IPS DF 19.7 (cell line): ENCODE measurements at regions not wholly inside any gene's neighbourhood (a gene's known extent, or its start where the extent isn't known, plus 50 kb on each side); places are given as distances from the start of the nearest gene placed in this dataset.
"Not testable (repeated sequence)": the region's sequence is repeated elsewhere in the genome, so short reads cannot be mapped to it uniquely, and the experiment has no call there.

Experiments used
- DNase-seq: peaks from one replicate; pipeline ENCODE4 v3.0.0-alpha.2; 2013; ENCODE audit warnings: low read depth, low spot score

DNA sequence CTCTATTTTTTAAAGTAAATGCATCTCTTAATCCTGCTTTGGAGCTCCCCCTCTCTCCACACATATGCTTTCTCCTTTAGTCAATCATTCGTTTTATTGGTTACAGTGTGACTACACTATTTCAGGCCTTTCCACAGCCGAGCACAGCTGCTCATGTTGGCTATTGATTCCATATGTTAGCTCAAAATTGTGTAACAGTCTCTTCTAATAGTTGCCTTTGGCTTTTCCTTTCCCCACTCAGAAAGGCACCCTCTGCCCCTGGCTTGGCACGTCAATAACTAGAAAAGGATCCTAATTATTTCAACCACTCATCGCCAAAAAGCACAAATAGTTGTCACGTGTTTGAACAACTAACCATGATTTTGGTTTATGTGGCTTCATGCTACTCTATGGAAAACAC is 410.3 kb upstream of the SLC35B3 start:
- DNase-seq: no peak

DNA sequence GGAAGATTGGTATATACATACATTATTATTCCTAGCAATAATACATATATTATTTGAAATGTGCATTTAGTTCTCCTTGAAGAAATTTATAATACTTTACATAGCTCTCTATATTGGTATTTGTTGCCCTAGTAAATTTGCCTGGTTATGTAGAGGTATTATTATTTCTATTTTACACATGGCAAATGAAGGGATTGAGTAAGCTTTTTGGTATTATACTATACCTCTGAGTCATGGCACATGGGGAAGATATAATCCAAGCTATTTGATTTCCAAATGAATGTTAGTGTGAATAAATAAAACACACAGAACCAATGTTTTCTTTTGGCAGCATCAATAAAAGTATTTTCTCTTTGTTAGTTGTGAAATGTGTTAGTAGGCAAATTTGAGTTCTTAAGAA is 409.6 kb upstream of the SLC35B3 start:
- no peak for DNase-seq

DNA sequence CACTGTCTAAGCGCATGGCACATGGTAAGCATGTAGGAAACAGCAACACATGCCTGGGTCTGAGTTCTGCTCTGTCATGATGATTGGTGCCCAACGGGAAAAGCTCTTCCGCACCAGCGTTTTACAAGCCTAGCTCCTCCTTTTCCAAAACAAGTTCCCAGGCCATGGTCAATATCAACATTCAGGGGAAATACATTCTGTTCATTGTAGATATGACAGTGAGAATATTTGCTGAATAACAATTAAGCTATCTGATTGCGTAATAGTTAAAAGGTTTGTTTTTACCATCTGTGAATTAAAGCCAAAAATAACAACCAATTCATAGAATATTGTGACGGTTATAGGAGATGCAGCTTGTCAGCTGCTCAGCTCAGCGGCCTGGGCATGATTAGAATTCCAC is 404.3 kb upstream of the SLC35B3 start:
- DNase-seq: no peak

DNA sequence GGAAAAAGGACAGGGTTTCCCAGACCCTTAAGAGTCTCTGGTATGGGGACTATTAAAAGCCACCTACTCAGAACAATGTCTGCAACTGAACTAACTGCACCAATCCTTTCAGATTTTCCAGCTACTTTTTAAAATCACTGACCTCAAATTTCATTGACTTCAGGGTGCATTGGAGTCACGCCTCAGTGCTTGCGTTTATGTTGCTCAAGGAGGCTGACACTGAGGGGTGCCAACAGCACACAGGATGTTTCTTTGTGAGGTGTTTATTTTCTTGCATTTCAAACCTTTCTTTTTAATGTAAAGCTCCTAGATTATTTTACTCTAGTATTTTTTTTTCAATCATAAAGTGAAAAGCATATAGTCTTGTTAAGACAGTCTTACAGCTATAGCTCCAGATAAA is 402.0 kb upstream of the SLC35B3 start:
- DNase-seq: no peak

DNA sequence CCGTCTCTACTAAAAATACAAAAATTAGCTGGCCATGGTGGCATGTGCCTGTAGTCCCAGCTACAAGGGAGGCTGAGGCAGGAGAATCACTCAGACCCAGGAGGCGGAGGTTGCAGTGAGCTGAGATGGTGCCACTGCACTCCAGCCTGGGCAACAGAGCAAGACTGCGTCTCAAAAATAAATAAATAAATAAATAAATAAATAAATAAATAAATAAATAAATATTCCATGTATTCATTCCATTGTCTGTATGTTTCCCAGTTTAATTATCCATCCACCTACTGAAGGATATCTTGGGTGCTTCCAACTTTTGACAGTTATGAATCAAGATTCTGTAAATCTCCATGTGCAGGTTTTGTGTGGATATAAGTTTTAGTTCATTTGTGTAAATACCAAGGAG is 397.4 kb upstream of the SLC35B3 start:
- not testable (repeated sequence) for DNase-seq

DNA sequence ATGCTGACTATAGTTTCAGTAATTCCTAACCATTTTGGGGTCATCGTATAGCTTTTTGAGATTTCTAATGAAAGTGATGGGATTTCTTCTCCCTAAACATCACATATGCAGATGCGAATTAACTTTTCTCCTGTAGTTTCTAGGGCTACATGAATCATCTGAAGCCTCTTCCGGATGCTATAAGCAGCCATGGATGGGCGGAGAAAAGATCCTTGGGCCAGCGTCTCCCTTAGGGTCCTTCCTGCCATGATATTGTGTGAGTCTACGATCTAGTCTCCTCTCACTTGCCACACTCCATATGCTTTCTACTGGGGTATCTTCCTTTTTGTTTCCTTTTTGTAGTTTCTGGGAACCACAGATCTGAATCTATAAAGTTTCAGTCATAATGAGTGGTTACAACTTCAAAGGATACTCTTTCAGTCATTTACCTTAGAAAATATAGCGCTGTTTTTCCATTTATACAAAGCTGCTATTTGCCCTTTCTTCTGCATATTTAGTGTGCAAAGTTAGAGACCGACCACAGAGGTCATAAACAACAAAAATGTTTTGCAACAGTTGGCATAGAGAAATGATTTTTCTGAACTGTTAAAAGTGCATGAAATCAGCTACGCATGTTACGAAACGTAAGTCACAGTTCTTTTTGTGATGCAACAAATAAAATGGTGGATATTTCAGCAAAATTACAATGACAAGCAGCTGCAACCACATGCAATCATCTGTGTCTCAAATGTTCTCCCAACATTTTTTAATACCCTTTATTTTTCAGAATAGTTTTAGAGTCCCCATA is 396.2 kb upstream of the SLC35B3 start:
- no peak for DNase-seq

DNA sequence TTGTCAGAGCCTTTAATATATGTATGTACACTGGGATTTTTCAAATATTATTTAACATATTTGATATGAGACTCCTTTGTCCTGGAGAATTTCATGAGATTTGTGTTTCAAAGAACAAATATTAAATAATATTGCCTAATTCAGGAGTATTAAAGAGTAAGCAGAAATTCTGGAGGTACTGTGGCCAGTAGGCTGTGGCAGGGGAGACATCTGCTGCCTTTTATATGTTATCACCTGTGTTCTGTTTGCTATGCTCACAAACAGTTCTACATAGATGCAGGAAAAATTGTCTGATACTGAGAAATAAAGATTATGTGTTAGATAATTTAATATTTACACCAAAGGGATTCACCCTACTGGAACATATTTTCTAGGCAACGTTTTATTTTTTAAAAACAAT is 395.4 kb upstream of the SLC35B3 start:
- no peak for DNase-seq

DNA sequence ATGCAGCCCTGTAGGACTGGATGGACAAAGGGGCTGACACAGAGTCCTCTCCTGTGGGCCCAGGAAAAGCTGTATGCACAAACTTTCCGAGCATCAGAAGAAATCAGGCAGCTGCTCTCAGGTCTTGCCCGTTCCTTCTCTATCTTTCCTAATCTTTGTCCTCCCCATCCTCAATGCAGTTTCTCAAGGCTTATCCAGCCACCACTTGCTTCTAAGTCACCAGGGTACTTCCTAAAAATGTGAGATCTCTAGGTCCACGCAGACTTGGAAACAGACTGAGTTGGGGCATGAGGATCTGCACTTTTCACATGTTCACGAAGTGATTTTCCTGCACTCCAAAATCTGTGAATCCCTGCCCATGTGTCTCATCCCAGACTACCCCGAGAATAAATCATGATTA is 394.5 kb upstream of the SLC35B3 start:
- DNase-seq: no peak

DNA sequence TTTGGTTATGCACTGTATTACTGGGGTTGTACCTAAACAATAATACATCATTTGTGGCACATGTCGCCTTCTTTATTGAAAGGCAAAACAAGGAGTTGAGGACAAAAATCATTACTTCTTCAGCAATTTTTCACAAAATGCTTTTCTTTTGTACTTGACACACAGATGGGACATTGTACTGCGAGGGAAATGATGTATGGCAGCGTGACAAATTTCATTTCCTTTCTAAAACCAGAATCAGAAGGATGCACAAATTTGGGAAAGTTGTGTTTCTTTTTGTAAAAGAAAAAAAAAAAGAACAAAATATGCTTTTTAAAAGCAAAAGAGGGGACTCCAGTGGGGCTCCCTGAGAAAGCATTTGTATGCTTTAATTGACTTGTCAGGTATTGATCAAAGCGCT is 394.0 kb upstream of the SLC35B3 start:
- DNase-seq: no peak

DNA sequence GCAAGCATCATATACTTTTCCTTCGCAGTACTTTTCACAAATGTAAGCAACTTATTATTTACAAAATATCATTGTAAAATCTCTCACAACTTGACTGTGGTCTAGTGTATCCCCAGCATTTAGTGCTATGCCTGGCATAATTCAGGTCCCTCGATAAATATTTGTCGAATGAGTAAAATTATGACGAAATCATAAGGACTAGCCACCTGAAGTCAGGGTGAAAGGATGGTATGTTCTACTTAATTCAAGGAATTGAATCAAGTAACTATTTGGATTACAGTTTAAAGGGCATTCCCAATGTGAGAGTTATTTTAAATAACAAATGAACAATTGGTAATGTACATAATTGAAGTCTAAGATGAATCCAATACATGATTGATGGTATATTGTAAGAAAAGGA is 393.0 kb upstream of the SLC35B3 start:
- no peak for DNase-seq

DNA sequence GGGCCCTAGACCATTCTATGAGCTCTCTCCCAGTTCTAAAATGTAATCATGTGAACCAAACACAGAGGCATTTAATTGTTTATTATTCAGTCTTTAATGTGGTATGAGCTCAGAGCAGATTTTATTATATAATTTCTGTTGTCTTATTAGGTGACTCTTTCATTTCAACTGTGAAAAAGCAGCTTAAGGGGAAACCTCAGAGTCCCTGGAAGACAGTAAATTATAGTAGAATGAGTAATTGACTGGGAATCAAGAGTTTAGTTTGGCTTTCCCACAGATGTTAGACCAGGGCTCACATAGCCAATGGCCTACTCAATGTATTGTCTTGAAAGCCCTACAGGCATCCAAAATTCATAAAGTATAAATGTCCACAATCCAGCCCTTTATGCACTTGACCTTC is 390.4 kb upstream of the SLC35B3 start:
- no peak for DNase-seq

DNA sequence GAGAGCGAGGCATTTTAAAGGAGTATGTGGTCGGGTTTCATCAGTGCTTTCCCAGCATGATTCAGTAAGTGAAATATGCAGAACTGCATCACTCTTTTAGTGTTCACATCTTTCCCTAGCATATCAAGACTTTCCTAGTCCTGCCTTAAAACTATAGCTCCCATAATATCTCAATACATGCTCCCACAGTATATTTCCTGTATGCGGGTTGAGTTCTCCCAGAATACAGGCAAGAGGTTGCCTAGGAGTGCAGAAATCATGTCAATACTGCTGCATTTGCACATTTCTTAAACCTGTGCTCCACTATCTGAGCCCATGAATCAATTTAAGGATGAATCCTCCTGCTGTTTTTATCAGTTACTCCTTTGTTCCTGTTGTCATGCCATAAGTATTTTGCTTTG is 386.6 kb upstream of the SLC35B3 start:
- no peak for DNase-seq

DNA sequence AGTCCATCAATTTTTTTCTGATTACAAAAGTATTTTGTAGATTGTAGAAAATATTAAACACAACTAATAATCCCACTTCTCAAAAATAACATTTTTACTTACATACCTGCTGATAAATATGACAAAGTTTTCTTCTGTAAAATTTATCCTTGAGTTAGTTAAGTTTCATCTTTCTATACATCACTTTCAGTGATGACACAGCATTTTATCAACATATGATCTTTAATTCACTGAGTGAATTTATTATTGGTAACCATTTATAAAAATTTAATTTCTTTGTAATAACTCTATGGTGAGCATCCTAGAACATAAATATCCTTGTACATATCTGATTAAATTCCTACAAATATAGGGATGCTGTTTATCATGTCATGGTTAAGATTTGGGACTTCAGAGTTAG is 385.0 kb upstream of the SLC35B3 start:
- DNase-seq: no peak

DNA sequence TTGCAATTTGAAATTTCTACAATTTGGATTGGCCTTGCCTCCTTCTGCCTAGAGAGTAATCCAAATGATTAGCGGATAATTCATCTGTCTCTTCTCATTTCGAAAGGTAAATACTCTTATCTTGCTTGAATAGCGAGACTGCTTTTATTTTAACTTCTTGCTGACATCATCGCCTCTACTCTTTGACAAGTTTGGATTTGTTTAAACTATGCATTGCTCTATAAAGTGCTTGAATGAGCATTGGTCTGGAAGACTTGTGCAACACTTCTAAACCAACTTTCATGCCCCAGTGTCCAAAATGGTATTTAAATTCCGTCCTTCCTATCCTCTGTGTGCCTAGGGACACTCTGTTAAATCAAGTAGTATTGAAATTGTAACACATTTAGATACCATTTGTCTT is 384.1 kb upstream of the SLC35B3 start:
- no peak for DNase-seq

DNA sequence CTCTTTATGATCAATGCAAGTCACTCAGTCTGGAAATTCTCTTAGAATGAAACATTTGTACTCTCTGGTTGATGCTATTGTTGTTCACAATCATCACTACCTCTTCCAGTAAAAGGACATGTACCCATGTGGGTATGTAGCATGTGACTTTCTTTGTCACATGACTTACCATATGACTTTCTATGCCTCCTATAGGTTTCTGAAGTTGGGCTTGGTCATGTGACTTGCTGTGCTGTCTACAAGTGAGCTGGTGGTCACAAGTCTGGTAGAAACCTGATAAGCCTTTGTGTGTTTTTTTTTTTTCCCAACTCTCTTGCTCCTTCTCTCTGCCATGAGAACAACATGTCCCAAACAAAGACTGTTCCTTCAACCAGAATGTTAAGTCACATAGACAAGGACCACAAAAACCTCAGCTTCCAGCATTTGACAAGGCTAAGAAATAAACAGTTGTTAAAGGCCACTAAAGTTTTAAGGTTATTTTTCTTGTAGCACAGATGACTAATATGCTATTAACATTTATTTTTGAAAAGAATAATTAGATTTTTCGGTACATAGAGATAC is 379.2 kb upstream of the SLC35B3 start:
- DNase-seq: no peak

DNA sequence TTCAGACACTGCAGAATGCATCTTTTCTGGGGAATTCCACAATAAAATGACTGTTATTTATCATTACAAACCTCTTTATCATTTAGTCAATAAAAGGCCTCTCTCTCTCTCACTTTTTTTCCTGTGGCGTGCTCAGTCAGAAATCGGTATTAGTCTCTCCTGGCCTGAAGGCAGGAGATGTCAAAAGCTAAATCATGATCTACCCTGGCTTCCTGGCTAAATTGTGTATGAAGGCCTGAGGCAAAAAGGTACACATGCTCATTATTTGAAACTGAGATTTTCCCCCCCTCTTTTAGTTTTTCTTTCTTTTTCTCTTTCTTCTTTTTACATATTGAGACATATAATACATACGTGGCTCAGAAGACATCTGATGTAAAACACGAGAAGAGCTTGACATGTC is 375.0 kb upstream of the SLC35B3 start:
- DNase-seq: no peak

DNA sequence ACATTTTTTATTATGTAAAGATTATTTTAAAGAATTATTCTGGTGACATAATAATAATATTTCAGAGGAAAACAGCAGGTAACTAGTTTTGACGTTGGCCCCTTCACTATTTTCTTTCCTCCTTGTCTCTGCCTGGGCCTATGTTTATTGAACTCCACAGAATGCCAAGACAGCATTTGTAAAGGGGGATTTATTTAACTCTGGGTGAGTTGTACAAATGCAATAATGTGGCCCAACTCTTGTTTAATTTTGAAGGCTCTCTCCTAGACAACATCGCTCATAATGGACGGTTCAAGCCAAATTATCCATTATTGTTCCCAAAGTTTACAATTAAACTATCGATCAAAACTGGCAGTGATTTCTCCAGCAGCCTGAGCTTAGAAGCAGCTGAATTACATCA is 374.3 kb upstream of the SLC35B3 start:
- no peak for DNase-seq

DNA sequence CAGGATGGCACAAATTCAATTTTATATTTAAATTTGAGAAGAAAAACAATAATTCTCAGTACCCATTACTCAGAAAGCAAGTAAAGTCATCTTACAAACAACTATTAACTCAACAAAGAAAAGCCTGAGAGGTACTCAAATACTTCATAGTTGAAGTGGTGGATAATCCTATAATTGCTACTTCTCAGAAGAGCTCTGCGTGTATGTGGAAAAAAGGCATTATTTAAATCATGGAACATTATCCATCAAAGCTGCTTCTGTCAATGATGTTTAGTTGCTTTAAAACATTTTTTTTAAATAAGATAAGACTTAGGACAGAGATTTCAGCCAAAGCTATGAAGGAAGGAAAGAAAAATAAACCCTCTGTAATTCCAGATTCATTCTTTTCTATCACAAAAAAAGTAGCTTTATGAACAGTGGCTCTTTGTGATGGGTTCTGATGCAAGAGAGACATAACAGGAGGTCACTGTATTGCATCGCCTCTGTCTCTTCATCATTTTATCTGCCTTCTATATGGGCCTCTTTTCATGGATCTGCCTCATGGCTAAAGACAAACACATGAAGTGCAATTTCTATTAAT is 367.9 kb upstream of the SLC35B3 start:
- DNase-seq: no peak

DNA sequence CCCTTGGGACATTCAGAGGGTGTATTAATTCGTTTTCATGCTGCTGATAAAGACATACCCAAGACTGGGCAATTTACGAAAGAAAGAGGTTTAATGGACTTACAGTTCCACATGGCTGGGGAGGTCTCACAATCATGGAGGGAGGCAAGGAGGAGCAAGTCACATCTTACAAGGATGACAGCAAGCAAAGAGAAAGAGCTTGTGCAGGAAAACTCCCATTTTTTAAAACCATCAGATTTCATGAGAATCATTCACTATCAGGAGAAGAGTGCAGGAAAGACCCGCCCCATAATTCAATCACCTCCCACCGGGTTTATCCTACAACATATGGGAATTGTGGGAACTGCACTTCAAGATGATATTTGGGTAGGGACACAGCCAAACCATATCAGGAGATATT is 367.1 kb upstream of the SLC35B3 start:
- not testable (repeated sequence) for DNase-seq

DNA sequence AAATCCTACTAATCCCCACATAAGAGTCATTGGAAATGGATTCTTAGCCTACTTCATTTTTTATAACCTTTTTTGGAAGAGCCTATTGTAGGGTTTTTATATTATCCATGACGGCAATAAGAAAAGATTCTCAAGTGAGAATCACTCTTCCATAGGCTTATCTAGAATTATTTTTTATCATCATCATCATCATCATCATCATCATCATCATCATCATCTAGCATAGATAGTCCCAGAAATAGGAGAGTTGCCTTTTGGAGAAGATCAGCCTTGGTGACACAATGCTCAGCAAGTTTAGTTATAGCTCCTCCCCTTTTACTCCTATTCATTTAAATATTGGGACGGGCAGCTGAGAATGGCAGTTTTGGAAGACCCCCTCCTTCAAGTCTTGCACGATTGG is 359.1 kb upstream of the SLC35B3 start:
- DNase-seq: no peak

DNA sequence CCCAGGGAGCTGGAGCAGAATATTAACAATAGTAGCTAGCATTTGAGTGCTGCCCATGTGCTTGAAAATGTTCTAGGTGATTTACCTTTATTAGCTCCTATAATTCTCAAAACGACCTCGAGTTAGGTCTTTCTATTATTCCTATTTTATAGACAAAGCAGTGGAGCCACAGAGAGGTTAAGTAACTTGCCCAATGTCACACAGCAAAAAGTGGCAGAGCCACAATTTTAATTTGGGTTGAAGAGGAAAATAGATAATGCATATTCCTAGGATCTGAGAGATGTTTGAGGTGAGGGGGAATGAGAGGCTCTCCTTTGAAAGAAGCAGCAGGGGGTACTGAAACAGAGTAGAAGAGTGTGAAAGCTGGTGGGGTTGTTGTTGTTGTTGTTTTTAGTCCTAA is 354.5 kb upstream of the SLC35B3 start:
- no peak for DNase-seq

DNA sequence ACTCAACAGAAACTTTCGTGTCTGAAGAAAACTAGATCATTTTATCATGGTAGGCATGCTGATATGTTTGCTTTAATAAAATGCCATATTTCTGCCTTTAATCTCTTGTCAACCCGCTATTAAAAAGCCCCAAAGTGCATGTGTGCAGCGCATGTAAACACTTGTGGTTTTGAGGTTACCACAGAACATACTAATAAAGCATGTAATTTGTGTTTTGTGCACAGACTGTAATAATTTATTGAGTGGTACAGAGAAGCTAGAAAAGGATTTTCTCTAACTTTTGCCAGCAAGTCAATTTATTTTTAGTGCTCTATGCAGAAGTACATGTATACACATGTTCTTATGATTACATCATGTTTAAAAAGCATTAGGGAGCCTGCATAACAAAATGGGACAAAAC is 349.9 kb upstream of the SLC35B3 start:
- DNase-seq: no peak

DNA sequence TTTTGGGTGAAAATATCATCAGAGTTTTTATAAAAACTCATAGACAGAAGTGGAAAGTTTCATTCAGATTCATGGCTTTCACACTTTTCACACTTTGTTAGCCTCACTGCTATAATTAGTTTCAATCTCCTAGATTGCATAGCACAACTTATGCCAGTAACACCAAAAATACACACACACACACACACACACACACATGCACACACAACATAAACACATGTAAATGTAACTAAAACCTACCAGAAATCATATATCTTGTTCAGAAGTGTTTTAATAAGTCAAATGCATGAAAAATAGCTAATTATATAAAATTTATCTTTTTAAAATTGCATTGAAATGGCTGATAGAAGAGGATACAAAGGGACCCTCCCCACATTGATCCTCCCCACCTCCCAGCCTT is 347.8 kb upstream of the SLC35B3 start:
- no peak for DNase-seq
